Fibroblast of the aortic adventitia (primary cell): ENCODE measurements at regions not wholly inside any gene's neighbourhood (a gene's known extent, or its start where the extent isn't known, plus 50 kb on each side); places are given as distances from the start of the nearest gene placed in this dataset.
A peak's percentile ranks its signal among the peaks of the same experiment; 100 is the strongest.

ENCODE experiments used
- DNase-seq: peaks from one replicate; pipeline ENCODE4 v3.0.0-alpha.2; 2010; ENCODE audit warnings: low read depth
- H3K4me3 ChIP-seq: 2 replicates; pipeline ENCODE4 v1.5.1; 2011; ENCODE audit warnings: low read depth, mild to moderate bottlenecking, control low read depth, low read length, moderate library complexity
- TF ChIP-seq, protein P1 (sequence below): IDR thresholded peaks from 2 replicates; pipeline ENCODE4 v1.5.1; 2011; ENCODE audit warnings: mild to moderate bottlenecking, low read length, control low read depth, inconsistent platforms; ENCODE audit not compliant: insufficient read depth

GRCh38 chr13:50519866-50520265 is 323.6 kb downstream of the DLEU7 start:
- TF ChIP-seq, protein P1, sequence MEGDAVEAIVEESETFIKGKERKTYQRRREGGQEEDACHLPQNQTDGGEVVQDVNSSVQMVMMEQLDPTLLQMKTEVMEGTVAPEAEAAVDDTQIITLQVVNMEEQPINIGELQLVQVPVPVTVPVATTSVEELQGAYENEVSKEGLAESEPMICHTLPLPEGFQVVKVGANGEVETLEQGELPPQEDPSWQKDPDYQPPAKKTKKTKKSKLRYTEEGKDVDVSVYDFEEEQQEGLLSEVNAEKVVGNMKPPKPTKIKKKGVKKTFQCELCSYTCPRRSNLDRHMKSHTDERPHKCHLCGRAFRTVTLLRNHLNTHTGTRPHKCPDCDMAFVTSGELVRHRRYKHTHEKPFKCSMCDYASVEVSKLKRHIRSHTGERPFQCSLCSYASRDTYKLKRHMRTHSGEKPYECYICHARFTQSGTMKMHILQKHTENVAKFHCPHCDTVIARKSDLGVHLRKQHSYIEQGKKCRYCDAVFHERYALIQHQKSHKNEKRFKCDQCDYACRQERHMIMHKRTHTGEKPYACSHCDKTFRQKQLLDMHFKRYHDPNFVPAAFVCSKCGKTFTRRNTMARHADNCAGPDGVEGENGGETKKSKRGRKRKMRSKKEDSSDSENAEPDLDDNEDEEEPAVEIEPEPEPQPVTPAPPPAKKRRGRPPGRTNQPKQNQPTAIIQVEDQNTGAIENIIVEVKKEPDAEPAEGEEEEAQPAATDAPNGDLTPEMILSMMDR: no peak
- no peak for DNase-seq
- no peak overlapping the region for H3K4me3 ChIP-seq

GRCh38 chr13:50521006-50521830 is 322.3 kb downstream of the DLEU7 start:
- DNase-seq: no peak
- H3K4me3 ChIP-seq: no peak overlapping the region
- TF ChIP-seq, protein P1: no peak

- H3K4me3 ChIP-seq: no peak overlapping the region
- TF ChIP-seq, protein P1: no peak
- peak; percentile 63 for DNase-seq
Observed at GRCh38 chr13:50521831-50522149, 321.7 kb downstream of the DLEU7 start.

DNA sequence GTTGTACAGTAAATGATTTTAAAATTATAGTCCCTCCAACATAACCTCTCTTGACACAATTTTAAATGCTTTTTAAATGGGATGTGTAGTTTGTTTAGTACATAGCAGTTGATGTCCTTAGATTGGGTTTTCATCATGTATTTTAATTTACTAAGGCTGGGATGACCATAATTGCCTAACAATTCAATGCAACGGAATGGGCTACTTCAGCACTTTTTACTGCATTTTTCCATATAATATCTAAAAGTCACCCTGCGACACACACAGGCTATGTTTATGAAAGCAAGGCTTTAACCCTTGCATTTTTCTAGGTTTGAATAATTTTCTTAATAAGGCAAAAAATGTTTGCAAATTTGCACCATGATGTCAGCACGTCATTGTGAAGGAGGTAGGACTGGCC is 321.0 kb downstream of the DLEU7 start:
- DNase-seq: no peak
- TF ChIP-seq, protein P1: no peak
- no peak overlapping the region for H3K4me3 ChIP-seq

GRCh38 chr13:50523307-50523706 is 320.2 kb downstream of the DLEU7 start:
- no peak overlapping the region for H3K4me3 ChIP-seq
- TF ChIP-seq, protein P1: no peak
- no peak for DNase-seq

DNA sequence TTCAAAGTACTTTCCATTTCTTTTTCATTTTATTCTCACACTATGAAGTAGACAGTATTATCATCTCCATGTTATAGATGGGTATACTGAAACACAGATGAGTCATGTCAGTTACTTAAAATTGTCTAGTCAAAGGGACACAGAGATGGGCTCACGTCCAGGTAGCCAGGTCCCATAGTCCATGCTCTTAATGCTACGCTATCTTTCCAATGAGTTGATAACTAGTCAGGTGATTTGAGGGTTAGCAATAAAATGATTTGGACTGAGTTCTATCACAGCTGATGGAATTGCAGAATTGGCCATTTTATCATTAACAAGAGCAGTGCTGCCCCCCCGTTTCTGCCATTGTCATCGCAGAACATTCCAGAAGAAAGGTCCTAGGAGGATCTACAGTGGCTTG is 318.9 kb downstream of the DLEU7 start:
- TF ChIP-seq, protein P1: no peak
- H3K4me3 ChIP-seq: no peak overlapping the region
- no peak for DNase-seq

- no peak overlapping the region for H3K4me3 ChIP-seq
- TF ChIP-seq, protein P1: no peak
- no peak for DNase-seq
Observed at GRCh38 chr13:50526661-50527071, 316.8 kb downstream of the DLEU7 start.
